PC-3 (cell line): ENCODE measurements at regions not wholly inside any gene's neighbourhood (a gene's known extent, or its start where the extent isn't known, plus 50 kb on each side); places are given as distances from the start of the nearest gene placed in this dataset.

Source experiments
- ATAC-seq: fragments of 200-7000 bp; cut with Tn5 transposase; 2 replicates; pipeline ENCODE4 v1.9.1; 2020; ENCODE audit warnings: mild to moderate bottlenecking, moderate library complexity
- BruUV-seq: library from RNA; stranded (reverse); fragments of 400-500 nt; replicated peaks from 2 replicates; lab custom pipeline; 2021; lab: Mats Ljungman, UMichigan
- CTCF ChIA-PET: fragments of 300-600 bp; sonication (Branson Sonifier 250); formaldehyde crosslinking; loops from one replicate; lab custom pipeline; 2022; ENCODE audit warnings: antibody characterized with exemption; lab: Charles Lee
- POLR2A ChIA-PET: fragments of 300-600 bp; sonication (Branson Sonifier 250); formaldehyde crosslinking; loops from one replicate; lab custom pipeline; 2022; ENCODE audit warnings: antibody characterized with exemption; ENCODE audit not compliant: unreplicated experiment; lab: Charles Lee
- DNase-seq: peaks from one replicate; pipeline ENCODE4 v3.0.0-alpha.2; 2015
- H2AFZ ChIP-seq: fragments of 300-600 bp; sonication (generic); 2 replicates; pipeline ENCODE4 v1.6.0; 2016; ENCODE audit warnings: antibody characterized with exemption, low read length
- H3F3A ChIP-seq: fragments of 300-600 bp; sonication (generic); one replicate; pipeline ENCODE4 v1.6.0; 2017; ENCODE audit warnings: antibody characterized with exemption, low read length, control low read depth, mild to moderate bottlenecking; ENCODE audit not compliant: unreplicated experiment
- H3K27ac ChIP-seq: fragments of 300-600 bp; sonication (generic); 2 replicates; pipeline ENCODE4 v1.5.1; 2016; ENCODE audit warnings: mild to moderate bottlenecking, low read length
- H3K27me3 ChIP-seq: fragments of 300-600 bp; sonication (generic); 2 replicates; pipeline ENCODE4 v1.6.1; 2016; ENCODE audit warnings: low read length, mixed read lengths
- H3K36me3 ChIP-seq: fragments of 300-600 bp; sonication (generic); 2 replicates; pipeline ENCODE4 v1.6.1; 2016; ENCODE audit warnings: low read depth, mixed run types, low read length, mixed read lengths
- H3K4me1 ChIP-seq: fragments of 300-600 bp; sonication (generic); 2 replicates; pipeline ENCODE4 v1.5.1; 2016; ENCODE audit warnings: low read length; ENCODE audit not compliant: insufficient read depth
- H3K4me2 ChIP-seq: fragments of 300-600 bp; sonication (generic); 2 replicates; pipeline ENCODE4 v1.6.0; 2016; ENCODE audit warnings: low read length
- H3K4me3 ChIP-seq: fragments of 300-600 bp; sonication (generic); 2 replicates; pipeline ENCODE4 v1.5.1; 2016; ENCODE audit warnings: mild to moderate bottlenecking, low read length, mixed read lengths
- H3K79me2 ChIP-seq: fragments of 300-600 bp; sonication (generic); 2 replicates; pipeline ENCODE4 v1.6.1; 2017; ENCODE audit warnings: low read length, mixed read lengths
- H3K9ac ChIP-seq: fragments of 300-600 bp; sonication (generic); 2 replicates; pipeline ENCODE4 v1.6.0; 2016; ENCODE audit warnings: mild to moderate bottlenecking, low read length
- H3K9me2 ChIP-seq: fragments of 300-600 bp; sonication (generic); replicated peaks from 2 replicates; pipeline ENCODE4 v1.6.1; 2016; ENCODE audit warnings: mixed run types, low read length, mixed read lengths
- H3K9me3 ChIP-seq: fragments of 300-600 bp; sonication (generic); 2 replicates; pipeline ENCODE4 v1.6.1; 2016; ENCODE audit warnings: low read length, mixed read lengths
- H4K20me1 ChIP-seq: fragments of 300-600 bp; sonication (generic); 2 replicates; pipeline ENCODE4 v1.6.1; 2016; ENCODE audit warnings: low read length, mixed read lengths
- CTCF ChIP-seq: fragments of 300-600 bp; sonication (generic); conservative IDR thresholded peaks from 2 replicates; pipeline ENCODE4 v1.5.1; 2017; ENCODE audit warnings: antibody characterized with exemption, low read depth, mild to moderate bottlenecking, low read length
- EZH2 ChIP-seq: fragments of 300-600 bp; sonication (generic); IDR thresholded peaks from one replicate; pipeline ENCODE4 v1.6.1; 2017; ENCODE audit warnings: antibody characterized with exemption, mild to moderate bottlenecking, low read length; ENCODE audit not compliant: unreplicated experiment
- EZH2phosphoT487 ChIP-seq: fragments of 300-600 bp; sonication (generic); IDR thresholded peaks from 2 replicates; pipeline ENCODE4 v1.6.1; 2018; ENCODE audit warnings: mild to moderate bottlenecking, antibody characterized with exemption, low read length, borderline replicate concordance
- intact Hi-C: fragments of 100-400 bp; cut with micrococcal nuclease; formaldehyde crosslinking; loops from 2 replicates; pipeline ENCODE4 v1.9.0; 2023

- TF ChIP-seq CTCF (no peak), EZH2phosphoT487 (no peak), EZH2 (no peak)
- POLR2A ChIA-PET, result no interaction called here
- H3K27me3 ChIP-seq, result no peaks in the 10 kb centered on the region
Observed at GRCh38 chr3:163482695-163483094, 1595.6 kb downstream of the SI start.

GRCh38 chr3:163481738-163482137, 1596.6 kb downstream of the SI start:
- Histone ChIP-seq H3K79me2 (no peaks in the 10 kb centered on the region), H3K9me3 (no peaks in the 10 kb centered on the region), H3K27me3 (no peaks in the 10 kb centered on the region), H3K9ac (no peak overlapping the region), H3K4me1 (no peaks in the 10 kb centered on the region), H3K27ac (no peak overlapping the region), H3F3A (no peaks in the 10 kb centered on the region), H3K36me3 (no peaks in the 10 kb centered on the region), H3K9me2 (no peaks in the 10 kb centered on the region), H4K20me1 (no peaks in the 10 kb centered on the region), H3K4me3 (no peak overlapping the region), H3K4me2 (no peak overlapping the region), H2AFZ (no peak overlapping the region)
- POLR2A ChIA-PET, result no interaction called here
- no peak for DNase-seq
- intact Hi-C loops, result no loop called here
- ATAC-seq, result no peak
- TF ChIP-seq CTCF, result no peak
- no peak for TF ChIP-seq EZH2phosphoT487
- TF ChIP-seq EZH2, result no peak
- CTCF ChIA-PET, result interaction anchor here (0.6 kb wide), 1 partner anchor 18 kb away, joined by 3 read pairs; no protein-coding TSS in a partner anchor
- BruUV-seq, result no TSS peak

More at GRCh38 chr3:163482695-163483094, 1595.6 kb downstream of the SI start:
- no peak for ATAC-seq
- H3K9ac ChIP-seq, result no peak overlapping the region
- CTCF ChIA-PET, result no interaction called here
- no peaks in the 10 kb centered on the region for H3K4me1 ChIP-seq
- H3K4me2 ChIP-seq, result no peak overlapping the region
- H3K79me2 ChIP-seq, result no peaks in the 10 kb centered on the region
- no peaks in the 10 kb centered on the region for H3K9me3 ChIP-seq
- DNase-seq, result no peak
- intact Hi-C loops, result no loop called here
- H3K27ac ChIP-seq, result no peak overlapping the region
- no peaks in the 10 kb centered on the region for H3K36me3 ChIP-seq
- no peaks in the 10 kb centered on the region for H3F3A ChIP-seq
- no peaks in the 10 kb centered on the region for H4K20me1 ChIP-seq
- H2AFZ ChIP-seq, result no peak overlapping the region
- no peaks in the 10 kb centered on the region for H3K9me2 ChIP-seq
- BruUV-seq, result no TSS peak
- H3K4me3 ChIP-seq, result no peak overlapping the region

GRCh38 chr3:163476179-163476578, 1602.1 kb downstream of the SI start:
- Histone ChIP-seq H3K79me2 (no peaks in the 10 kb centered on the region), H3K4me2 (no peak overlapping the region), H3K27ac (no peak overlapping the region), H3K4me1 (no peaks in the 10 kb centered on the region), H3K9me2 (no peaks in the 10 kb centered on the region), H3K9ac (no peak overlapping the region), H4K20me1 (no peaks in the 10 kb centered on the region), H3F3A (no peaks in the 10 kb centered on the region), H3K4me3 (no peak overlapping the region), H3K27me3 (no peaks in the 10 kb centered on the region), H3K9me3 (no peaks in the 10 kb centered on the region), H3K36me3 (no peaks in the 10 kb centered on the region), H2AFZ (no peak overlapping the region)
- POLR2A ChIA-PET, result interaction anchor here (0.6 kb wide), 1 partner anchor 1723 kb away, joined by 6 read pairs; no protein-coding TSS in a partner anchor
- intact Hi-C loops, result loop anchor here (1.0 to 5.0 kb wide), 4 partner anchors 146 to 1711 kb away; no protein-coding TSS in a partner anchor
- peak; percentile 75 for DNase-seq
- ATAC-seq, result peak; percentile 89
- no TSS peak for BruUV-seq
- TF ChIP-seq CTCF (peak; percentile 78), EZH2phosphoT487 (no peak)
- CTCF ChIA-PET, result interaction anchor here (0.8 kb wide), 1 partner anchor 108 kb away, joined by 3 read pairs; no protein-coding TSS in a partner anchor
